MM.1S (cell line): ENCODE measurements at regions not wholly inside any gene's neighbourhood (a gene's known extent, or its start where the extent isn't known, plus 50 kb on each side); places are given as distances from the start of the nearest gene placed in this dataset.

Experiments
- DNase-seq: peaks from one replicate; pipeline ENCODE4 v3.0.0-alpha.2; 2015
- H2AFZ ChIP-seq: fragments of 300-600 bp; sonication (generic); 2 replicates; pipeline ENCODE4 v1.6.0; 2016; ENCODE audit warnings: antibody characterized with exemption, low read length
- H3F3A ChIP-seq: fragments of 300-600 bp; sonication (generic); 2 replicates; pipeline ENCODE4 v1.6.1; 2016; ENCODE audit warnings: mild to moderate bottlenecking, antibody characterized with exemption, low read length, moderate library complexity, mixed read lengths; ENCODE audit not compliant: insufficient read depth
- H3K27ac ChIP-seq: fragments of 300-600 bp; sonication (generic); 2 replicates; pipeline ENCODE4 v1.5.1; 2016; ENCODE audit warnings: mild to moderate bottlenecking, low read length
- H3K27me3 ChIP-seq: fragments of 300-600 bp; sonication (generic); replicated peaks from 2 replicates; pipeline ENCODE4 v1.6.0; 2016; ENCODE audit warnings: low read length; ENCODE audit not compliant: insufficient read depth
- H3K36me3 ChIP-seq: fragments of 300-600 bp; sonication (generic); replicated peaks from 2 replicates; pipeline ENCODE4 v1.6.1; 2016; ENCODE audit warnings: mild to moderate bottlenecking, low read length, mixed read lengths; ENCODE audit not compliant: insufficient read depth
- H3K4me1 ChIP-seq: fragments of 300-600 bp; sonication (generic); 2 replicates; pipeline ENCODE4 v1.6.1; 2016; ENCODE audit warnings: low read length, mixed read lengths
- H3K4me2 ChIP-seq: fragments of 300-600 bp; sonication (generic); 2 replicates; pipeline ENCODE4 v1.6.0; 2016; ENCODE audit warnings: low read depth, low read length
- H3K4me3 ChIP-seq: fragments of 300-600 bp; sonication (generic); 2 replicates; pipeline ENCODE4 v1.5.1; 2016; ENCODE audit warnings: low read length, mixed read lengths
- H3K79me2 ChIP-seq: fragments of 300-600 bp; sonication (generic); 2 replicates; pipeline ENCODE4 v1.6.1; 2016; ENCODE audit warnings: mixed run types, low read length, mixed read lengths
- H3K9ac ChIP-seq: fragments of 300-600 bp; sonication (generic); 2 replicates; pipeline ENCODE4 v1.6.1; 2016; ENCODE audit warnings: low read length, mixed read lengths
- H3K9me2 ChIP-seq: fragments of 300-600 bp; sonication (generic); replicated peaks from 2 replicates; pipeline ENCODE4 v1.6.1; 2016; ENCODE audit warnings: mild to moderate bottlenecking, low read length, mixed read lengths; ENCODE audit not compliant: insufficient read depth
- H3K9me3 ChIP-seq: fragments of 300-600 bp; sonication (generic); replicated peaks from 2 replicates; pipeline ENCODE4 v1.6.1; 2016; ENCODE audit warnings: mild to moderate bottlenecking, low read length, mixed read lengths; ENCODE audit not compliant: insufficient read depth
- H4K20me1 ChIP-seq: fragments of 300-600 bp; sonication (generic); 2 replicates; pipeline ENCODE4 v1.6.1; 2016; ENCODE audit warnings: mild to moderate bottlenecking, low read length, moderate library complexity, mixed read lengths; ENCODE audit not compliant: insufficient read depth
- CTCF ChIP-seq: fragments of 300-600 bp; sonication (generic); IDR thresholded peaks from 2 replicates; pipeline ENCODE4 v1.5.1; 2016; ENCODE audit warnings: antibody characterized with exemption, low read length, mixed read lengths
- EZH2 ChIP-seq: fragments of 300-600 bp; sonication (generic); optimal IDR thresholded peaks from 2 replicates; pipeline ENCODE3; 2017; ENCODE audit warnings: low read depth, mild to moderate bottlenecking, antibody characterized with exemption, low read length, mixed read lengths
- EZH2phosphoT487 ChIP-seq: fragments of 300-600 bp; sonication (generic); IDR thresholded peaks from 2 replicates; pipeline ENCODE4 v1.6.1; 2018; ENCODE audit warnings: antibody characterized with exemption, low read length

DNA sequence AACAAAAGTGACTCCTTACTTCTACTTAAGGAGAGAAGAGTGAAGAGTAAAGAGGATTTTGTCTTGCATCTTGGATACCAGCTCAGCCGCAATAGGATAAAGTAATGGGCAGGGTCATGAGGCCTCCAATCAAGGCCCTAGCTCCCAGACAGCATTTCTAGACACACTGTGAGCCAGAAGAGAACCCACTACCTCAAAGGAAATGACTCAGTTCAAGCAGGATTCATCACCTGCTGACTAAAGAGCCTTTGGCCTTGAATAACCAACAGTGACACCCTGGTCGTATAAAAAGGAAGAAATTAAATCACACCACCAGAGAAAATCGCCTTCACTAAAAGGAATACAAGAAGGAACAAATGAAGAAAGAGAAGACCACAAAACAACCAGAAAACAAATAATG is 416.1 kb downstream of the PCDH18 start:
- Histone ChIP-seq H3K9me2 (no peaks in the 10 kb centered on the region), H3K4me1 (no peaks in the 10 kb centered on the region), H3K9ac (no peak overlapping the region), H3K27me3 (no peaks in the 10 kb centered on the region), H3K4me2 (no peak overlapping the region), H2AFZ (no peak overlapping the region), H3K79me2 (no peaks in the 10 kb centered on the region), H3K27ac (no peak overlapping the region), H3K9me3 (no peaks in the 10 kb centered on the region), H3K36me3 (no peaks in the 10 kb centered on the region), H4K20me1 (no peaks in the 10 kb centered on the region), H3K4me3 (no peak overlapping the region), H3F3A (no peaks in the 10 kb centered on the region)
- DNase-seq, result no peak
- TF ChIP-seq CTCF (no peak), EZH2 (no peak), EZH2phosphoT487 (no peak)

- H3K4me1 ChIP-seq, result no peaks in the 10 kb centered on the region
- H3K27me3 ChIP-seq, result no peaks in the 10 kb centered on the region
- H4K20me1 ChIP-seq, result no peaks in the 10 kb centered on the region
- H3K36me3 ChIP-seq, result no peaks in the 10 kb centered on the region
- H3K79me2 ChIP-seq, result no peaks in the 10 kb centered on the region
- DNase-seq, result no peak
- H2AFZ ChIP-seq, result no peak overlapping the region
- H3K4me2 ChIP-seq, result no peak overlapping the region
- H3K27ac ChIP-seq, result no peak overlapping the region
- no peaks in the 10 kb centered on the region for H3F3A ChIP-seq
- H3K9me3 ChIP-seq, result no peaks in the 10 kb centered on the region
- no peak overlapping the region for H3K9ac ChIP-seq
- no peak overlapping the region for H3K4me3 ChIP-seq
- TF ChIP-seq CTCF, result no peak
- no peak for TF ChIP-seq EZH2phosphoT487
- no peak for TF ChIP-seq EZH2
- H3K9me2 ChIP-seq, result no peaks in the 10 kb centered on the region
These were observed 425.6 kb downstream of the PCDH18 start for GRCh38 chr4:137106733-137107132.

- Histone ChIP-seq H2AFZ (no peak overlapping the region), H3K27me3 (no peaks in the 10 kb centered on the region), H3K4me1 (no peaks in the 10 kb centered on the region), H3K9me3 (no peaks in the 10 kb centered on the region), H3K27ac (no peak overlapping the region), H3K4me3 (no peak overlapping the region), H3K9ac (no peak overlapping the region), H3F3A (no peaks in the 10 kb centered on the region), H3K9me2 (no peaks in the 10 kb centered on the region), H3K79me2 (no peaks in the 10 kb centered on the region), H3K36me3 (no peaks in the 10 kb centered on the region), H4K20me1 (no peaks in the 10 kb centered on the region), H3K4me2 (no peak overlapping the region)
- DNase-seq, result no peak
- TF ChIP-seq CTCF (no peak), EZH2 (no peak), EZH2phosphoT487 (no peak)
These were observed 426.0 kb downstream of the PCDH18 start for GRCh38 chr4:137106287-137106686.
